ENCODE measurements at regions not wholly inside any gene's neighbourhood (a gene's known extent, or its start where the extent isn't known, plus 50 kb on each side); places are given as distances from the start of the nearest gene placed in this dataset.
"Not testable (repeated sequence)": the region's sequence is repeated elsewhere in the genome, so short reads cannot be mapped to it uniquely, and the experiment has no call there.

DNA sequence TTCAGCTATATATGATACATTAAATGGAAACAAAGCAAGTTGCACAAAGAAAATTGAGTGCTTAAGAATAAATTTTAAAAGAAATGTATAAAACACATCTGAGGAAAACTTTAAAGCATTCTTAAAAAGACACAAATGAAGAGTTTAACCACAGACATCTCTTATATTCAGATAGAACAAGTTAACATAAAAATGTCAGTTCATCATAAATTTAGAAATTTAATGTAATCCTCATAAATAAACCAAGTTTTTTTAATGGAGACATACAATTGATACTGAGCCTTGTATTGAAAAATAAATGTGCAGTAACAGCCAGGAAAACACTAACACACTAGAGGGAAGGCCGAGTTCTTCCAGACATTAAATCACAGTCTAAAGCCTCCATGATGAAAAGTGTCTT is 243.9 kb upstream of the MKLN1 start:
- Histone ChIP-seq H3K36me3 (no peaks in the 10 kb centered on the region), H3K9me3 (no peaks in the 10 kb centered on the region), H3K4me1 (ENCODE audit: control insufficient read depth in 1 of 2, low read depth in 2 of 2) (peaks cover 31 to 32% of the 10 kb centered on the region in 2 donors), H3K27me3 (replicated peaks; ENCODE audit: insufficient read depth) (no peaks in the 10 kb centered on the region), H3K4me3 (no peak overlapping the region), H3K27ac (no peak overlapping the region)
- no peak for TF ChIP-seq CTCF (IDR thresholded peaks at IDR 0.05)
- DNase-seq (ENCODE audit: low spot score) (no peak), ATAC-seq (ENCODE audit: insufficient number of reproducible peaks, low FRiP score, low read depth) (no peak)

DNA sequence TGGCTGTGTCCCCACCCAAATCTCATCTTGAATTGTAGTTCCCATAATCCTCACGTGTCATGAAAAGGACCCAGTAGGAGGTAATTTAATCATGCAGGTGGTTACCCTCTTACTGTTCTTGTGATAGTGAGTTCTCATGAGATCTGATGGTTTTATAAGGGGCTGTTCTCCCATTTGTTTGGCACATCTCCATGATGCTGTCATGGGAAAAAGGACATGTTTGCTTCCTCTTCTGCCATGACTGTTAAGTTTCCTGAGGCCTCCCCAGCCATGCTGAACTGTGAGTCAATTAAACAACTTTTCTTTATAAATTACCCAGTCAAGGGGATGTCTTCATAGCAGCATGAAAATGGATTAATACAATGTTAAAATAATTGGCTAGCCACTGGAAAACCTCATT is 243.3 kb upstream of the MKLN1 start:
- not testable (repeated sequence) for H3K27ac ChIP-seq; ATAC-seq (ENCODE audit: insufficient number of reproducible peaks, low FRiP score, low read depth); H3K9me3 ChIP-seq; H3K27me3 ChIP-seq (replicated peaks; ENCODE audit: insufficient read depth); H3K4me3 ChIP-seq; H3K36me3 ChIP-seq; DNase-seq (ENCODE audit: low spot score)
- peaks cover 31% of the 10 kb centered on the region in 2 donors for H3K4me1 ChIP-seq (ENCODE audit: control insufficient read depth in 1 of 2, low read depth in 2 of 2)

DNA sequence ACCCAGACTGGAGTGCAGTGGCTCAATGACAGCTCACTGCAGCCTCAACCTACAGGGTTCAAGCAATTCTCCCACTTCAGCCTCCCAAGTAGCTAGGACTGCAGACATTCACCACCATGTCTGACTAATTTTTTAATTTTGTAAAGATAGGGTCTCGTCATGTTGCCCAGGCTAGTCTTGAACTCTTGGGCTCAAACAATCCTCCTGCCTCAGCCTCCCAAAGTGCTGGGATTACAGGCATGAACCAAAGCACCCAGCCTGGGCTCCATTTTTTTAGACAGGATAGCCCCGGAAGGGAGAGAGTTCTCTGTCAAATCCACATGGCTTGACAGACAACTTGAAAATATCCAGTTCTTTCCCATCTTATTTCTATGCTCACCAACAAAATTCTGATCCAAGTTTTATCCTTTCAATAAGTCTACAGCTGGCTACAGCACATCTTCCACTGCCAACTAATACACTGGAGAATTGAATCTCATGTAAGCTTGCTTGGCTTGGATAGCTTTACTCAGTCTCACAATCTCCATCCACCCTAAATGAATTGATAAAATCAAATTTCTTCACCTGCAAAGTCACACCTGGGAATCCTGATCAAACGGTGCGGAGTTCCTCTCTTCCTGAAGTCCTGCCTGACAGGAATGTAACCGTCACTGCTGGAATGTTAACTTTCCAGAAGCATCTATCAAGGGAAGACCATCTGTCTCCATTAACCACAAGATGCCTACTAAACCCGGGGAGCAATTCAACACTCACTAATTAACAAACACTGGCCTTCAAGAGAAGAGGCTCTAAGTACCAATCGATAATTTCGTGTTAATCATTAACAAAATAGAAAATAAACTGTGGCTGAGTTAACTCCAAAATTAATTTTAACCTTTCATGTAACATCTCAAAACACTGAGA is 239.7 kb upstream of the MKLN1 start:
- no peaks in the 10 kb centered on the region for H3K9me3 ChIP-seq
- H3K27ac ChIP-seq: no peak overlapping the region
- H3K4me3 ChIP-seq: no peak overlapping the region
- H3K27me3 ChIP-seq (replicated peaks; ENCODE audit: insufficient read depth): no peaks in the 10 kb centered on the region
- no peak for TF ChIP-seq CTCF (IDR thresholded peaks at IDR 0.05)
- ATAC-seq (ENCODE audit: insufficient number of reproducible peaks, low FRiP score, low read depth): no peak
- H3K4me1 ChIP-seq (ENCODE audit: control insufficient read depth in 1 of 2, low read depth in 2 of 2): peaks cover 29 to 60% of the 10 kb centered on the region in 2 donors
- no peaks in the 10 kb centered on the region for H3K36me3 ChIP-seq
- DNase-seq (ENCODE audit: low spot score): no peak

- no peak overlapping the region for H3K27ac ChIP-seq
- no peak overlapping the region for H3K4me3 ChIP-seq
- H3K36me3 ChIP-seq: peaks cover 5% of the 10 kb centered on the region
- H3K9me3 ChIP-seq: no peaks in the 10 kb centered on the region
- ATAC-seq (ENCODE audit: insufficient number of reproducible peaks, low FRiP score, low read depth) (no peak), DNase-seq (ENCODE audit: low spot score) (no peak)
- no peaks in the 10 kb centered on the region for H3K27me3 ChIP-seq (replicated peaks; ENCODE audit: insufficient read depth)
- H3K4me1 ChIP-seq (ENCODE audit: control insufficient read depth in 1 of 2, low read depth in 2 of 2): peaks cover 37 to 71% of the 10 kb centered on the region in 2 donors
- TF ChIP-seq CTCF (IDR thresholded peaks at IDR 0.05): no peak
These were observed 237.5 kb upstream of the MKLN1 start for GRCh38 chr7:131090188-131090587.

- H3K4me1 ChIP-seq (ENCODE audit: control insufficient read depth in 1 of 2, low read depth in 2 of 2): peaks cover 42 to 80% of the 10 kb centered on the region in 2 donors
- ATAC-seq (ENCODE audit: insufficient number of reproducible peaks, low FRiP score, low read depth): no peak
- no peak overlapping the region for H3K4me3 ChIP-seq
- no peak overlapping the region for H3K27ac ChIP-seq
- no peak for TF ChIP-seq CTCF (IDR thresholded peaks at IDR 0.05)
- peaks cover 5% of the 10 kb centered on the region for H3K36me3 ChIP-seq
- H3K9me3 ChIP-seq: no peaks in the 10 kb centered on the region
- no peak for DNase-seq (ENCODE audit: low spot score)
- no peaks in the 10 kb centered on the region for H3K27me3 ChIP-seq (replicated peaks; ENCODE audit: insufficient read depth)
These were observed 236.6 kb upstream of the MKLN1 start for GRCh38 chr7:131090886-131091692.

All from thoracic aorta (tissue), 2 donors.